GM12874 (cell line): ENCODE measurements at regions not wholly inside any gene's neighbourhood (a gene's known extent, or its start where the extent isn't known, plus 50 kb on each side); places are given as distances from the start of the nearest gene placed in this dataset.

Experiments used
- CTCF ChIP-seq: IDR thresholded peaks from 2 replicates; pipeline ENCODE4 v1.5.1; 2011; ENCODE audit warnings: low read depth, mild to moderate bottlenecking, control low read depth, low read length, moderate library complexity; ENCODE audit not compliant: insufficient read depth

GRCh38 chr5:5675511-5675910 lies 253.0 kb downstream of the ICE1 start:
- no peak for TF ChIP-seq CTCF

- no peak for TF ChIP-seq CTCF
These were observed 249.3 kb downstream of the ICE1 start for GRCh38 chr5:5671823-5672222.

- no peak for TF ChIP-seq CTCF
These were observed 244.7 kb downstream of the ICE1 start for GRCh38 chr5:5667136-5667554.

GRCh38 chr5:5666369-5666768 lies 243.9 kb downstream of the ICE1 start:
- TF ChIP-seq CTCF, result no peak

- TF ChIP-seq CTCF, result no peak
These were observed 243.5 kb downstream of the ICE1 start for GRCh38 chr5:5666076-5666365.

GRCh38 chr5:5665225-5666075 lies 243.0 kb downstream of the ICE1 start:
- no peak for TF ChIP-seq CTCF

GRCh38 chr5:5658889-5659465 lies 236.5 kb downstream of the ICE1 start:
- no peak for TF ChIP-seq CTCF
